Tibial nerve (tissue), 4 donors: ENCODE measurements at regions not wholly inside any gene's neighbourhood (a gene's known extent, or its start where the extent isn't known, plus 50 kb on each side); places are given as distances from the start of the nearest gene placed in this dataset.

ENCODE experiments used
- EP300 ChIP-seq, 2 donors: sonication (generic); formaldehyde crosslinking; IDR thresholded peaks; one replicate each; pipeline ENCODE4 v1.6.1; 2017; ENCODE audit warnings: antibody characterized with exemption in 2 of 2, mild to moderate bottlenecking in 1 of 2
- POLR2A ChIP-seq, 2 donors: fragments of 450-650 bp; IDR thresholded peaks; one replicate each; pipeline ENCODE4 v1.6.1; 2017; ENCODE audit warnings: antibody characterized with exemption in 2 of 2, mild to moderate bottlenecking in 2 of 2, moderate library complexity in 2 of 2
- TF ChIP-seq, protein P1 (sequence below), 5 experiments: fragments of 200-600 bp in 3 of 5; fragments of 450-650 bp in 2 of 5; sonication (generic) in 3 of 5; IDR thresholded peaks; one replicate each; pipeline ENCODE4 v1.5.1; 2016 to 2019; ENCODE audit warnings: antibody characterized with exemption in 5 of 5, mild to moderate bottlenecking in 3 of 5, moderate library complexity in 2 of 5

GRCh38 chr17:68152161-68152571, 95.7 kb upstream of the AMZ2 start:
- TF ChIP-seq POLR2A (IDR thresholded peaks at IDR 0.05) (no peak), EP300 (IDR thresholded peaks at IDR 0.05) (no peak)
- TF ChIP-seq, protein P1, sequence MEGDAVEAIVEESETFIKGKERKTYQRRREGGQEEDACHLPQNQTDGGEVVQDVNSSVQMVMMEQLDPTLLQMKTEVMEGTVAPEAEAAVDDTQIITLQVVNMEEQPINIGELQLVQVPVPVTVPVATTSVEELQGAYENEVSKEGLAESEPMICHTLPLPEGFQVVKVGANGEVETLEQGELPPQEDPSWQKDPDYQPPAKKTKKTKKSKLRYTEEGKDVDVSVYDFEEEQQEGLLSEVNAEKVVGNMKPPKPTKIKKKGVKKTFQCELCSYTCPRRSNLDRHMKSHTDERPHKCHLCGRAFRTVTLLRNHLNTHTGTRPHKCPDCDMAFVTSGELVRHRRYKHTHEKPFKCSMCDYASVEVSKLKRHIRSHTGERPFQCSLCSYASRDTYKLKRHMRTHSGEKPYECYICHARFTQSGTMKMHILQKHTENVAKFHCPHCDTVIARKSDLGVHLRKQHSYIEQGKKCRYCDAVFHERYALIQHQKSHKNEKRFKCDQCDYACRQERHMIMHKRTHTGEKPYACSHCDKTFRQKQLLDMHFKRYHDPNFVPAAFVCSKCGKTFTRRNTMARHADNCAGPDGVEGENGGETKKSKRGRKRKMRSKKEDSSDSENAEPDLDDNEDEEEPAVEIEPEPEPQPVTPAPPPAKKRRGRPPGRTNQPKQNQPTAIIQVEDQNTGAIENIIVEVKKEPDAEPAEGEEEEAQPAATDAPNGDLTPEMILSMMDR (IDR thresholded peaks at IDR 0.05) = no peak
